IPS-NIHi11 (cell line): ENCODE measurements at regions not wholly inside any gene's neighbourhood (a gene's known extent, or its start where the extent isn't known, plus 50 kb on each side); places are given as distances from the start of the nearest gene placed in this dataset.

Experiments used
- DNase-seq: peaks from one replicate; pipeline ENCODE4 v3.0.0; 2012; ENCODE audit warnings: mixed read lengths, low spot score

DNA sequence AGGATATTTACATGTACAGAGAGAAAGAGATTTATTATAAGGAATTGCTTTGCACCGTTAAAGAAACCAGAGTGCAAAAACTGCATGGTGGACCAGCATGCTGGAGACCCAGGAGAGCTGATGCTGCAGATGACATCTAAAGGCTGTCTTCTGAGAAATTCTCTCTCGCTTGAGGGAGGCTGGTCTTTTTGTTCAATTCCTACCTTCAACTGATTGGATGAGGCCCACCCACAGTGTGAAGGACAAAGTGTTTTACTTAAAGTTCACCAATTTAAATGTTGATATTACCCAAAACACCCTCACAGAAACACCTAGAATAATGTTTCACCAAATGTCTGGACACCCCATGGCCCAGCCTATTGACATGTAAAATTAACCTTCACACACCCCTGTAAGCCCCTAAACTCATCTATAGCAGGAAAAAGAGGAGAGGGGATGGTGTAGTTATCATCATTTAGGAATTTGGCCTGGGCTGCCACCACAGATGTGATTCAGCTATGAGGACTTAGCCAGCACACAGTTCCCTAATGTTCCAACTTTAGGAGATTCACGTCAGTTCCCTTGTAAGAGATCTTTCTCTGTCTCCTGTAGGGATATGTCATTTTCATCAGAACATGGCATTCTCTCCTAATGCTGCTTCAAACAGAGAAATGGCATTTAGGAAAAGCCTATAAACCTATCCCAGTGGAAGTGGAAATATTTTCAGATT is 358.2 kb upstream of the TLE4 start:
- no peak for DNase-seq

DNA sequence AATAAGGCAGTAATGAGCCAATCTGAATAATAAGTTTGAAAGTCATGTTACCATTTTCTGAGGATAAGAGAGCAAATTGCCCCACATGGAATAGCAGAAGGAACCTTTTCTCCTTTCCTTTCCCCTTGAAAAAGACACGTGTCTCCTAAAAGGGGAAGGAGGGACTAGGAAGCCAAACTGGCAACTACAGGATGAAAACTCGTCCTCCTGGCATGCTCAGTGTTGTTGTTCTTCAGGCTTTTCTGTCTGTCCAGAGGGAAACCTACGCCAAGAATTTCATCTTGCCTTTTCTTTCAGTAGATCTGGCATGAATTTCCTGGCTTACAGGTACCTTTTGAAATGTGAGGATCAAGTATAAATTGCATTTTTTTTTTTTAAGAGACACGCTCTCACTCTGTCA is 355.9 kb upstream of the TLE4 start:
- DNase-seq = no peak

GRCh38 chr9:79220251-79220650 is 351.5 kb upstream of the TLE4 start:
- DNase-seq = no peak

DNA sequence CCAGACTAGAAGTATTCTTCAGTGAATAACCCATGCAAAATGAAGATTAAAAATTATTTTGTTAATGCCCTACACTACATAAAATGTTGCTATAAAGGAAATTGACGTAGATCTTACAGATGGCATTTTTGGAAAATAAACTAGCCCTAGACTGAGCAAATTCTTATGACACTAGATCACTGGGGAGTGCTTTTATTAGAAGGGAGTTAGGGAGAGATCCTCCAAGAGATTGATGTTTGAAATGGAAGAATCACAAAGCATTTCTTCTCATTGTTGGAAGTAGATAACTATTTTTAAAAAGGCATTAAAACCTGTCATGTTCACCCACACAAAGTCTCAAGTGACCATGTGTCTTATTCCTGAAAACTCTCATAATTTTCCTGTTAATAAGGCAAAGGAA is 351.1 kb upstream of the TLE4 start:
- no peak for DNase-seq

DNA sequence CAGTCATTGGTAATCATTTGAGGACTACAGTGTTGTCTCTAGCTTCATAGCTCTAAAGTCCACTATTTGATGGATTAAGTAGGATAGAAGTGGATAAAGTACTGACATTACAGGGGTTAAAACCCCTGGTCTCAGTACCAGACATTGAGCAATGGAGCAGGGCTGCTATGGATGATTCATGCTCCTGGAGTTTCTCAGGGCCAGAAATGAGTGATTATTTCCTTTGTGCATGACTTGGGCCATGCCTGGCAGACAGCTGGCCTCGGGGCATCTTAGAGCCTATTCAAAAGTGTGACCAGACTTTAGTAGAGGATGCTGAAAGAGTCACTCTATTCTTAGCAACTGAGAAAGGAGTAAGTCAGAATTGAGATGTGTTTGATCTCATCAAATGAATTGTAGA is 350.7 kb upstream of the TLE4 start:
- DNase-seq = no peak

- DNase-seq = no peak
Measured at GRCh38 chr9:79222483-79222882, 349.3 kb upstream of the TLE4 start.

DNA sequence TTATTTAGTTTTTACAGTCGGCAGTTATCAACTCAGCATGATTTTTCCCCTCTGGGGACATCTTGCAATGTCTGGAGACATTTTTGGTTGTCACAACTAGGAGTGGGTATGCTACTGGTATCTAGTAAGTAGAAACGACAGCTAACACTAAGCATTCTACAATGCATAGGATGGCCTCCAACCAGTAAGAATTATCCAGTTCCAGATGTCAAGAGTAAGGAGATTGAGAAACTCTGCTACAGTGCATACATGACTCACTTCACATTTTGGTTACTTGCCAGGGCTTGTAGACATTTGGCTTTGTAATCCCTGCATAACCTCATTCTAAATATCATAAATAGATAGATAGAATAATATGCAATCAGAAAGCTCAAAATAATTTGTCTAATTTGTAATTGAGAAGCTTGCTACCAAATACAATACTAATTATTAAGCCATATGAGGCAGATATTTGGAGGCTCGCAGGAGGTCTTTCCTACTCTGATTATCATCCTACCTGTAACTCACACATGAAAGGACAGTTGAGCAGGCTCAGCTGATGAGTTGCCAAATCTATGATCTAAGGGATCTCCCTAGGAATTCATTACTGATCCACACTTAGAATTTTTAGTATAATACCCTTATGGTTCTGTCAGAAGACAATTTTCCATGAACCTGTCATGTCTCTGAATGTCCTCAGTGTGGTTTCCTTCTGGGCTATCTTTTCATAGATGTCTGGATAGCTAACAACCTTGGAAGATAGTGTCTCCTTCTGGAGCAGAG is 346.9 kb upstream of the TLE4 start:
- no peak for DNase-seq

DNA sequence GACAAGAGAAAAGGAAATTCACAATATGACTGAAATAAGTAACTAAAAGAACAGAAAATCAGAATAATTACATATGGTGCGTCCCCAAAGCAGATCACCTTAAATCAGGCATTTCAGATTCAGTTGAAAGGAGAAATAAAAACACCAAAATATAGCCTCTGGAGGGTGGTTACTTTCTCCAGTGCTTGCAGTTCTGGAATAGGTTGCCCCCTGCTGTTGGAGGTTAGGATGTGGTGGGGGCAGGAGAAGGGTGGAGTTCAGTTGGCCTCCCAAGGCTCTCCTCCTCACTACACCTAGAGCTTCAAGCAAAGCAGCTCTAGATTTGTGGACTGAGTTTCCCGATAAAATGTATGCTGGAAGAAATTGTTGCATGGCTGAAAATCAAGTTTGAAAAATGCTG is 338.2 kb upstream of the TLE4 start:
- DNase-seq = peak; percentile 33

DNA sequence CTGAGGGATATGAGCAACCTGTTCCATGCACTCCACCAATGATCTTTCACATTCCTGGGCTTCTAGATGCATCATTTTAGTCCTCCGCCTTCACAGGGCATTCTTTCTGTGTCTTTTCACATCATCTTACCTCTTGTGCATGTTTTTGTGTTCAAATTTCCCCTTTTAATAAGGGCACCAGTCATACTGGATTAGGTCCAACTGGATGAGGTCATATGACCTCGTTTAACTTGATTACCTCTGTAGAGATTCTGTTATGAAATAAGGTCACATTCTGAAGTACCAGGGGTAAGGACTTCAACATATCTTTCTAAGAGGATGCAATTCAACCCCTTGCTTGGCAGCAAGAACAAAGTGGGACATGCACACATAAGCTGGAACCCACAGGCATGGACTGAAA is 335.3 kb upstream of the TLE4 start:
- no peak for DNase-seq

- no peak for DNase-seq
Measured at GRCh38 chr9:79237861-79238260, 333.9 kb upstream of the TLE4 start.

DNA sequence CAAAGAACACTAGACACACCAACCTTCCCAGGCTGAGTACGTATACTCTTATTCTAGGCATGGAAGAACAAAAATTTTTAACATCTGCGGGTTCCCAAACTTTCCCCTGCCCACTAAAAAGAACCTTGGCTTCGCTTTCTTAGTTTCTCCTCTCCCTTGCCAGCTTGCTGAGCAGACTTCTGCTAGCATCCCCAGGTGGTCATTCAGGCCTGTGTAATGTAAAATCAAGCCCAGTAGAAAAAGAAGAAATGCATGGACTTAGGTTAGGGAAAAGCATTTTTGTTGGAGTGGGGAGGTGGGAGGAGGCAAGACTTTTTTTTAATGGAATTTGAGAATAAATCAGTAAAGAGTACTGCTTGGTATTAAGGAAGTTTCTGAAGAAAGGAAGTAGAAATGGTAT is 331.0 kb upstream of the TLE4 start:
- peak; percentile 37 for DNase-seq

- no peak for DNase-seq
Measured at GRCh38 chr9:79242489-79242888, 329.3 kb upstream of the TLE4 start.

- DNase-seq = no peak
Measured at GRCh38 chr9:79246170-79246569, 325.6 kb upstream of the TLE4 start.

DNA sequence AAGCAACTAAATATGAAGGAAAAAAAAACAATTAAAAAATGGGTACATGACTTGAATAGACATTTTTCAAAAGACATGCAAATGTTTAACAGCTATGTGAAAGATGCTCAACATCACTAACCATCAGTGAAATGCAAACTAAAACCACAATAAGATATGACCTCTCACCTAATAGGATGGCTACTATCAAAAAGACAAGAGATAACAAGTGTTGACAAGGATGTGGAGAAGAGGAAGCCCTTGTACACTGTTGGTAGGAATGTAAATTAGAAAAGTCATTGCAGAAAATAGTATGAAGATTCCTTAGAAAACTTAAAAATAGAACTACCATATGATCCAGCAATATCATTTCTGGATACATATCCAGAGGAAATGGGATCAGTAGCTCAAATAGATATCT is 324.7 kb upstream of the TLE4 start:
- DNase-seq = no peak

GRCh38 chr9:79250806-79251205 is 321.0 kb upstream of the TLE4 start:
- DNase-seq = no peak

DNA sequence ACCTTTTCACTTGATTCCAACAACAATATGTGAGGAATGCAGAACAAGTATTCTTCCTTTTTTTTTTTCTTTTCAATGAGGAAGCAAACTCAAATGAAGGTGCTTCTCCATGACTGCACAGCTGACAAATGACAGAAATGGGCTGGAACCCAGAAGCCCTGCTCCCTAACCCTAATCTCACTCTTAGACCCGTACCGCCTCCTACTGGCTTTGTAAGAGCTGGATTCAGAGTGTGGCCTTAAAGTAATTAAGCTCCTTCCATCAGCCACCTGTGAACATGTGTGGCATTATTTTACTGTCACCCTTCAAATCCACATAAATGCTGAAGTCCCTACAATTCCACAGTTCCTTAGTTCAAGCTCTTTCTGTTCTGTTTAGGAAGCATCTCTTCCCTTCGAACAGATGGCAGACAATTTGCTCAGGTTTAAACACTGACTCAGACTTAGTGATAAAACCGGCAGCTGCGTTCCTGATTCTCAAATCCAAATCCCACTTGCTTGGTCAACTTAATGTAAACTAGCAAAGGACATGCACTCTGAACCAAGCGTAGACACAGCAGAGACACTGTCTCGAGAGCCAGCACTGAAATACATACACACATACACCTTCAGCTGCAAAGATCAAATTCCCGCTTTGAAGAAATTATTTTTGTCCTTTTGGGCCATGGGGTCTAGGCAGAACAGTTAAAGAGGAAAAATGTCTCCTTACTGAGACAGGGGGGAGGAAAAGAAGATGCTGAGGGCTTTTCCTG is 316.7 kb upstream of the TLE4 start:
- no peak for DNase-seq

GRCh38 chr9:79255651-79256260 is 316.0 kb upstream of the TLE4 start:
- no peak for DNase-seq

GRCh38 chr9:79256691-79257213 is 315.0 kb upstream of the TLE4 start:
- peak; percentile 31 for DNase-seq

DNA sequence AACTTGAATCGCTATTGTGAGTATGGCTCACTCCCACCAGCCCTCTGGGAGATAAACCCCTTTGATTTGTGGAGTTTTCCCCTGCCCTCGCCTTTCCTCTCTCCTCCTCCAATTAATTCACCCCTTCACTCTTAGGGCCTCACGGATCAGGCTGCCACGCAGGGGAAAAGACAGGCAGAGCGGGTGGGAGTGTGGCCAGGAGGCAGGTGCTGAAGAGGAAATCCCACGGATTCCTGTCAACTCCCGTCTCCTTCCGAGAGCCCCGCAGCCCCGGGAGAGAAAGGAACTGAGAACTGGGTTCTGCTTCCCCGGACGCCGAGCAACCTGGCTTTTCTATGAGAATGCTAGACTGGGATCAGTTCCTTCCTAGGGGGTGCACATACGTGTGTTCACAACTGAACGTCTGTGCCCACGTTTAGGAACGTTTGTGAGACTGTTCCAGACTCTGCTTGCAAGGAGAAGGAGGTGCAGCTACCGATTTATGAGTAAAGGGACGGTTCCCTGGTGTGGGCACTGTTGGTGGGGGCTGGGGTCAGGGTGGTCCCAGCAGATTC is 314.5 kb upstream of the TLE4 start:
- peak; percentile 17 for DNase-seq

GRCh38 chr9:79257790-79258351 is 313.9 kb upstream of the TLE4 start:
- DNase-seq = no peak

DNA sequence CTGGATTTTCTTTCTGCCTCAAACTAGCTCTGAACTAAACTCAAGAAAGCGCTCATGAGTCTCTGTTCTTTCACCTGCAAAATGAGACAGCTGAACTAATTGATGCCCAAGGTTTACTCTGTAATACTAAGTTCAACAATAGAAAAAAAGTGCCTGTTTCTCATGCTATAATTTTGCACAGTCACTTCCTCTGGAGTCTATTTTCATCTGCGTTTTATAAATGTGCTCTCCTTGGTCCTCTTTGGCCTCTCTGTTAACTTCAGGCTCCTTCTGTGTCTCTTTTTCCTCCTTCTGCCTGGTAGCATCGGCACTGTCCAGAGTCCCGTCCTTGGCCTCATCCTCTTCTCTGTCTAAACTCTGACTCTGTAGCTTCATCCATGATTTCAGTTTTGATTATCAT is 311.9 kb upstream of the TLE4 start:
- DNase-seq = no peak

GRCh38 chr9:79263628-79264027 is 308.1 kb upstream of the TLE4 start:
- DNase-seq = no peak
